ENCODE measurements at regions not wholly inside any gene's neighbourhood (a gene's known extent, or its start where the extent isn't known, plus 50 kb on each side); places are given as distances from the start of the nearest gene placed in this dataset.

DNA sequence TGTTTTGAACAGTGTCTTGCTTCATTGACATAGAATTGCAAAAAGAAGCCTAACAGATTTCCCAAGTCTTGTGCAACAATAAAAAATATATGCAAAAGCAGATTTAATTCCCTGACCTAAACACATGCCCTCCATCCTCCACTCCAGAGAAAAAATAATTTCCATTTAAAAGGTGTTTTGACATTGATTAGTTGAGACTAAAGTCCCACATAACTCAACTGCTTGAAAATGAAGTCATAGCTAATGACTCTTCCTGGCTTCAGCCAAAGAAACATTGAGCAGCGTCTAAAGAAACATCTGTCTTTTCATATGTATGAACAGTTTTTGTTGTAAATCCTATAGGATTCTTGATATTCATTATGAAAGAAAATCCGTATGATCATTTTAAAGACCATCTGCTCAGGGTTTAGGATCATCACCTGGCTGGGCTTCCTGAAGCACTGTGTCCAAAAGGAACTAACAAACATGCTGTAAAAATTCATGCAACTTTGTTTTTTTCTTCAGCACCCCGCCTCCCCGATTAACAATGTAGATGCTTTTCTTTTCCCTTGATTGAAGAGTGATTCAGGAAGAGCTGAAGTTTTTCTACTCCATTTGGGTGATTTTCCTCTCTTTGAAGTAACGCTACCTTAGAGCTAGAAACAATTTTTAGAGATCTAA lies 273.4 kb downstream of the HS3ST1 start:
- DNase-seq (no peak), ATAC-seq (replicated peaks) (no peak)
- H3K9me3 Mint-ChIP-seq: no peaks in the 10 kb centered on the region
- no peaks in the 10 kb centered on the region for H3K36me3 Mint-ChIP-seq (ENCODE audit: insufficient read depth)
- no peak overlapping the region for H3K27ac Mint-ChIP-seq
- peaks cover 0 to 2% of the 10 kb centered on the region in 2 donors for H3K4me1 Mint-ChIP-seq (ENCODE audit: low read depth in 2 of 2)
- H3K27me3 Mint-ChIP-seq: no peaks in the 10 kb centered on the region
- H3K4me3 Mint-ChIP-seq: no peak overlapping the region

DNA sequence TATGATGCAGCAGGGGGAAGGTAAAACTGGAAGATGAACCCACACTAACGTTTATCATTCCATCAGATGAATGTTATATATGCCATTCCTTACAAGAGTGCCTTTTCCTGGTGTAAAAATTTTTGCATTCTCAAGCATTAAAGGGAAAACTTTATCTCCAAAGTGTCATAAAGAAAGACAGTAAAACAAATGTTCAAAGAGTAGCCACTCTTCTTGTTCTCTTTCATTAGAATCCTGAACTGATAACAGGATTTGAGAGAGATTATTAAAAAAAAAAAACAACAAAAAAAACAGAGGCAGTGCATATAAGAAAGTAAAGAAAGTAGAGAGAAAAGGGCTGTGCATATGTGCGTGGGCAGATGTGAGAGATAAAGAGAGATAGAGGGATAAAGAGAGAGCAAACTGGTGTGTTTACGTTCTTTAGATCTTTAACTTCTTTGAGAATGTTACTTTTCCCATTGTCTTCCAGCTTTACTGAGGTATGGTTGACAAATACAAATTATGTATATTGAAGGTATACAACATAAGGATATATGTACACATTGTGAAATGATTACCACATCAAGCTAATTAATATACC lies 275.4 kb downstream of the HS3ST1 start:
- ATAC-seq (replicated peaks) (no peak), DNase-seq (no peak)

GRCh38 chr4:11152684-11153083 lies 276.0 kb downstream of the HS3ST1 start:
- no peak overlapping the region for H3K4me3 Mint-ChIP-seq
- H3K4me1 Mint-ChIP-seq (ENCODE audit: low read depth in 2 of 2): peaks cover 0 to 8% of the 10 kb centered on the region in 2 donors
- H3K27me3 Mint-ChIP-seq: no peaks in the 10 kb centered on the region
- H3K27ac Mint-ChIP-seq: no peak overlapping the region
- DNase-seq: no peak
- H3K9me3 Mint-ChIP-seq: no peaks in the 10 kb centered on the region
- H3K36me3 Mint-ChIP-seq (ENCODE audit: insufficient read depth): no peaks in the 10 kb centered on the region
- ATAC-seq (replicated peaks): no peak

More for the DNA sequence above, 275.4 kb downstream of the HS3ST1 start:
- Mint-ChIP-seq H3K4me1 (ENCODE audit: low read depth in 2 of 2) (peaks cover 0 to 8% of the 10 kb centered on the region in 2 donors), H3K9me3 (no peaks in the 10 kb centered on the region), H3K4me3 (no peak overlapping the region), H3K36me3 (ENCODE audit: insufficient read depth) (no peaks in the 10 kb centered on the region), H3K27ac (no peak overlapping the region), H3K27me3 (no peaks in the 10 kb centered on the region)

- H3K4me1 Mint-ChIP-seq (ENCODE audit: low read depth in 2 of 2): peaks cover 0 to 8% of the 10 kb centered on the region in 2 donors
- H3K4me3 Mint-ChIP-seq: no peak overlapping the region
- H3K27me3 Mint-ChIP-seq: no peaks in the 10 kb centered on the region
- DNase-seq (no peak), ATAC-seq (replicated peaks) (no peak)
- H3K9me3 Mint-ChIP-seq: no peaks in the 10 kb centered on the region
- no peak overlapping the region for H3K27ac Mint-ChIP-seq
- H3K36me3 Mint-ChIP-seq (ENCODE audit: insufficient read depth): no peaks in the 10 kb centered on the region
Observed at GRCh38 chr4:11151500-11151899, 277.2 kb downstream of the HS3ST1 start.

- Mint-ChIP-seq H3K27ac (peak overlapping the region in 1 of 2 donors; percentile 77), H3K36me3 (ENCODE audit: insufficient read depth) (no peaks in the 10 kb centered on the region), H3K9me3 (no peaks in the 10 kb centered on the region), H3K27me3 (no peaks in the 10 kb centered on the region), H3K4me3 (peak overlapping the region; percentile 27 to 76), H3K4me1 (ENCODE audit: low read depth in 2 of 2) (peaks cover 0 to 8% of the 10 kb centered on the region in 2 donors)
- DNase-seq (no peak), ATAC-seq (replicated peaks) (peak; percentile 62)
Observed at GRCh38 chr4:11149612-11150259, 279.0 kb downstream of the HS3ST1 start.

GRCh38 chr4:11139871-11140270 lies 288.8 kb downstream of the HS3ST1 start:
- Mint-ChIP-seq H3K27me3 (no peaks in the 10 kb centered on the region), H3K27ac (no peak overlapping the region), H3K9me3 (peaks cover 0 to 6% of the 10 kb centered on the region in 2 donors), H3K4me3 (no peak overlapping the region), H3K4me1 (ENCODE audit: low read depth in 2 of 2) (no peaks in the 10 kb centered on the region), H3K36me3 (ENCODE audit: insufficient read depth) (no peaks in the 10 kb centered on the region)
- ATAC-seq (replicated peaks): no peak
- DNase-seq: no peak

GRCh38 chr4:11138964-11139363 lies 289.7 kb downstream of the HS3ST1 start:
- no peak overlapping the region for H3K4me3 Mint-ChIP-seq
- ATAC-seq (replicated peaks) (no peak), DNase-seq (no peak)
- no peaks in the 10 kb centered on the region for H3K4me1 Mint-ChIP-seq (ENCODE audit: low read depth in 2 of 2)
- no peak overlapping the region for H3K27ac Mint-ChIP-seq
- H3K9me3 Mint-ChIP-seq: peaks cover 0 to 6% of the 10 kb centered on the region in 2 donors
- no peaks in the 10 kb centered on the region for H3K36me3 Mint-ChIP-seq (ENCODE audit: insufficient read depth)
- no peaks in the 10 kb centered on the region for H3K27me3 Mint-ChIP-seq

DNA sequence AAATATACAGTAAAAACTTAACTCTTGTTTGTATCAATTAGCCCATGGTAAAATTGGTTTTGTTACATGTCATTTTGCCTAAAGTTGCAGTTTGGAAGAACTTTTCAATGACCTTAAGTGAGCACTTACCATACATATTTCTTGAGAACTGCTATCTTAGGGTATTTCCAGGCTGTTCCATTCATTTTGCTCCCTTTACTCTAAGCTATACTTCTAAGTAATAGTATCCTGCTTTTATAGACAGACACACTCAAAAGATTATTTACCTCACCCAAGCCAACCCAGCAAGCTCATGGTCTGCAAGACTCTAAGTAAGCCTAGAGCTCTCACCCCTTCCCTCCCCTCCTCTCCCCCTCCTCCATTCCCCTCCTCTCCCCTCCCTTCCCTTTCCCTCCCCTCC lies 294.0 kb downstream of the HS3ST1 start:
- peaks cover 0 to 4% of the 10 kb centered on the region in 2 donors for H3K9me3 Mint-ChIP-seq
- DNase-seq: no peak
- H3K27ac Mint-ChIP-seq: no peak overlapping the region
- ATAC-seq (replicated peaks): no peak
- no peak overlapping the region for H3K4me3 Mint-ChIP-seq
- H3K27me3 Mint-ChIP-seq: no peaks in the 10 kb centered on the region
- no peaks in the 10 kb centered on the region for H3K36me3 Mint-ChIP-seq (ENCODE audit: insufficient read depth)
- H3K4me1 Mint-ChIP-seq (ENCODE audit: low read depth in 2 of 2): no peaks in the 10 kb centered on the region

- no peaks in the 10 kb centered on the region for H3K36me3 Mint-ChIP-seq (ENCODE audit: insufficient read depth)
- no peak overlapping the region for H3K4me3 Mint-ChIP-seq
- no peaks in the 10 kb centered on the region for H3K27me3 Mint-ChIP-seq
- no peak overlapping the region for H3K27ac Mint-ChIP-seq
- peaks cover 0 to 2% of the 10 kb centered on the region in 2 donors for H3K9me3 Mint-ChIP-seq
- no peak for DNase-seq
- ATAC-seq (replicated peaks): no peak
- no peaks in the 10 kb centered on the region for H3K4me1 Mint-ChIP-seq (ENCODE audit: low read depth in 2 of 2)
Observed at GRCh38 chr4:11133868-11134267, 294.8 kb downstream of the HS3ST1 start.

- Mint-ChIP-seq H3K4me1 (ENCODE audit: low read depth in 2 of 2) (peaks cover 0 to 4% of the 10 kb centered on the region in 2 donors), H3K4me3 (no peak overlapping the region), H3K36me3 (ENCODE audit: insufficient read depth) (no peaks in the 10 kb centered on the region), H3K9me3 (peaks cover 0 to 8% of the 10 kb centered on the region in 2 donors), H3K27ac (no peak overlapping the region), H3K27me3 (no peaks in the 10 kb centered on the region)
- no peak for ATAC-seq (replicated peaks)
- no peak for DNase-seq
Observed at GRCh38 chr4:11132478-11132877, 296.2 kb downstream of the HS3ST1 start.

DNA sequence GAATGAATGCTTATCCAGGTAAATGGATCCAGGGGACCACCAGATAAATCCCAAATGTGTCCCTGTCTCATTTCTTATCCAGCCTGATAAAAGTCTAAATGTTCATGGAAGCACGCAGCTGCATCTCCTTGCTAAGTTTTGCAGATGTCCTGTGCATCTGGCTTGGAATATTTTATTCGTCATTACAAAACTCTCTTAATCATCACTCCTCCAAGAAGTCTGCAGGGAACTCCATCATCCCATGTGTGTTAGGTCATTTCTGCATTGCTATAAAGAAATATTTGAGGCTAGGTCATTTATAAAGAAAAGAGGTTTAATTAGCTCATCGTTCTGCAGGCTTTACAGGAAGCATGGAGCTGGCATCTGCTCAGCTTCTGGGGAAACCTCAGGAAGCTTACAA lies 297.2 kb downstream of the HS3ST1 start:
- Mint-ChIP-seq H3K27me3 (no peaks in the 10 kb centered on the region), H3K27ac (no peak overlapping the region), H3K4me3 (no peak overlapping the region), H3K36me3 (ENCODE audit: insufficient read depth) (no peaks in the 10 kb centered on the region), H3K9me3 (peaks cover 0 to 9% of the 10 kb centered on the region in 2 donors), H3K4me1 (ENCODE audit: low read depth in 2 of 2) (peaks cover 0 to 4% of the 10 kb centered on the region in 2 donors)
- ATAC-seq (replicated peaks) (no peak), DNase-seq (no peak)

DNA sequence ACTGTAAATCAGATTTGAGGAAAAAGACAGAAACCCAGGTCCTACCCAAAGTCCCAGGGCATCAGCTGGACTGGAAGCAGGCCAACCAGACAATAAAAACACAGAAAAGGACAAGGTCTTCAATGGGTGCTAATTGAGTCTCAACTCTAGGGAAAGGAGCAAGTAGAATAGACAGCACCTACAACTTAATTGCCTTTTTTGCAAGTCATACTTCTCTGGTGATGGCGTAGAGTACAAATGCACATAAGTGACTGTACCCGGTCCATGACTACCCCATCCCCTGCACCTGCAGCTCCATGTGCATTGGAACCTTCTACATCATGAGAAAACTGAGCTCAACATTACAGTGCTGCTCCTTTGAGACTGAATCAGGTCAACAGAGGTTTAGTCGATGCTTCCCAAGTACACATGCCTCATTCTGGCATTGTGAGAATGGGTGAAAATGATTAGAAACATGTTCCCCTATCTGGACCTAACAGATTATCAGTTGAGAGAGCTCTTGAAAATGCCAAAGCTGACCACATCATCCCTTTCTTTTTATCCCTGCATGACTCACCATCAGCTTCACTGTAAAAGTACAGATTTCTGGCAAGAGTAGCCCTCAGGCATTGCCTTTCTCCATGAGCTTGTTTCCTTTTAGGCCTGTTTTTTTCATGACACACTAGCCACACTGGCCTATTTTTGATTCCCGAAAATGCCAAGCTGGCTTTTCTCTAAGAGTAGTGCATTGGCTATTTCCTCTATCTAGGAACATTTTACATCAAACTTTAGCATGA lies 298.3 kb downstream of the HS3ST1 start:
- Mint-ChIP-seq H3K4me3 (no peak overlapping the region), H3K9me3 (peaks cover 0 to 9% of the 10 kb centered on the region in 2 donors), H3K27ac (no peak overlapping the region), H3K27me3 (no peaks in the 10 kb centered on the region), H3K4me1 (ENCODE audit: low read depth in 2 of 2) (peaks cover 0 to 4% of the 10 kb centered on the region in 2 donors), H3K36me3 (ENCODE audit: insufficient read depth) (no peaks in the 10 kb centered on the region)
- DNase-seq (no peak), ATAC-seq (replicated peaks) (no peak)

DNA sequence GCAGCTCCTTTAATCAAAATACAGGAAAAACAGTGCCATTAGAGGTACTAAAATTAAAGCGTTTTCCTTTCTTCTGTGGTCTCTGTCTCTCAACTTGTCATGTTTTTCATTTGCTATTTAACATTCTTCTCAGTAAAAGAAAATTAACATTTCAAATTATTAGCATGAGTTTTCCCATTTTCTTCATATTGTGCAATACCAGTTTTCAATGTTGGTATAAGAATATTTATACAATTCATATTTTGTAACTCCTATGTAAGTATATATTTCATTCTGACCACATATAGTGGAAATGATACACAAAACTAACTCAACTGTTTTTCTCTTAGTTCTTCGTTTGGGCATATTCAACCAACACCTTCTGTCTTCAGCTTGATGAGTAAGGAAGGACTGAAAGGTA lies 308.3 kb downstream of the HS3ST1 start:
- H3K4me3 Mint-ChIP-seq: no peak overlapping the region
- no peak overlapping the region for H3K27ac Mint-ChIP-seq
- peaks cover 0 to 5% of the 10 kb centered on the region in 2 donors for H3K9me3 Mint-ChIP-seq
- H3K4me1 Mint-ChIP-seq (ENCODE audit: low read depth in 2 of 2): peaks cover 0 to 3% of the 10 kb centered on the region in 2 donors
- H3K36me3 Mint-ChIP-seq (ENCODE audit: insufficient read depth): no peaks in the 10 kb centered on the region
- ATAC-seq (replicated peaks): no peak
- DNase-seq: no peak
- H3K27me3 Mint-ChIP-seq: no peaks in the 10 kb centered on the region
